ENCODE measurements at regions not wholly inside any gene's neighbourhood (a gene's known extent, or its start where the extent isn't known, plus 50 kb on each side); places are given as distances from the start of the nearest gene placed in this dataset.

- H3K4me1 Mint-ChIP-seq = no peaks in the 10 kb centered on the region
- H3K36me3 Mint-ChIP-seq = no peaks in the 10 kb centered on the region
- peaks cover 3% of the 10 kb centered on the region for H3K27me3 Mint-ChIP-seq
- H3K4me3 Mint-ChIP-seq = no peak overlapping the region
- peaks cover 0 to 1% (median 0%) of the 10 kb centered on the region in 3 donors for H3K9me3 Mint-ChIP-seq
- H3K27ac Mint-ChIP-seq = no peak overlapping the region
These were observed 518.7 kb downstream of the TNS1 start for GRCh38 chr2:217484046-217484445.

- Mint-ChIP-seq H3K4me3 (no peak overlapping the region), H3K9me3 (no peaks in the 10 kb centered on the region), H3K36me3 (no peaks in the 10 kb centered on the region), H3K4me1 (no peaks in the 10 kb centered on the region), H3K27me3 (peaks cover 2% of the 10 kb centered on the region), H3K27ac (no peak overlapping the region)
These were observed 520.6 kb downstream of the TNS1 start for GRCh38 chr2:217482056-217482710.

- H3K36me3 Mint-ChIP-seq = no peaks in the 10 kb centered on the region
- H3K9me3 Mint-ChIP-seq = no peaks in the 10 kb centered on the region
- H3K4me3 Mint-ChIP-seq = no peak overlapping the region
- no peak overlapping the region for H3K27ac Mint-ChIP-seq
- H3K27me3 Mint-ChIP-seq = no peaks in the 10 kb centered on the region
- H3K4me1 Mint-ChIP-seq = no peaks in the 10 kb centered on the region
These were observed 521.2 kb downstream of the TNS1 start for GRCh38 chr2:217481577-217481976.

- no peaks in the 10 kb centered on the region for H3K36me3 Mint-ChIP-seq
- H3K4me3 Mint-ChIP-seq = no peak overlapping the region
- H3K27ac Mint-ChIP-seq = no peak overlapping the region
- H3K9me3 Mint-ChIP-seq = no peaks in the 10 kb centered on the region
- no peaks in the 10 kb centered on the region for H3K27me3 Mint-ChIP-seq
- H3K4me1 Mint-ChIP-seq = no peaks in the 10 kb centered on the region
These were observed 523.2 kb downstream of the TNS1 start for GRCh38 chr2:217479566-217479965.

- no peaks in the 10 kb centered on the region for H3K4me1 Mint-ChIP-seq
- no peaks in the 10 kb centered on the region for H3K27me3 Mint-ChIP-seq
- no peaks in the 10 kb centered on the region for H3K9me3 Mint-ChIP-seq
- H3K4me3 Mint-ChIP-seq = no peak overlapping the region
- no peak overlapping the region for H3K27ac Mint-ChIP-seq
- H3K36me3 Mint-ChIP-seq = peaks cover 1% of the 10 kb centered on the region
These were observed 523.9 kb downstream of the TNS1 start for GRCh38 chr2:217478831-217479455.

- Mint-ChIP-seq H3K9me3 (no peaks in the 10 kb centered on the region), H3K27me3 (no peaks in the 10 kb centered on the region), H3K27ac (no peak overlapping the region), H3K4me3 (no peak overlapping the region), H3K4me1 (no peaks in the 10 kb centered on the region), H3K36me3 (peaks cover 1% of the 10 kb centered on the region)
These were observed 525.2 kb downstream of the TNS1 start for GRCh38 chr2:217477583-217477982.

- H3K4me3 Mint-ChIP-seq = no peak overlapping the region
- no peaks in the 10 kb centered on the region for H3K4me1 Mint-ChIP-seq
- no peak overlapping the region for H3K27ac Mint-ChIP-seq
- H3K9me3 Mint-ChIP-seq = peaks cover 0 to 1% (median 0%) of the 10 kb centered on the region in 3 donors
- H3K27me3 Mint-ChIP-seq = no peaks in the 10 kb centered on the region
- H3K36me3 Mint-ChIP-seq = peaks cover 1% of the 10 kb centered on the region
These were observed 527.0 kb downstream of the TNS1 start for GRCh38 chr2:217475791-217476190.

GRCh38 chr2:217475101-217475500, 527.7 kb downstream of the TNS1 start:
- Mint-ChIP-seq H3K4me1 (no peaks in the 10 kb centered on the region), H3K36me3 (peaks cover 1% of the 10 kb centered on the region), H3K27ac (no peak overlapping the region), H3K9me3 (peaks cover 0 to 1% (median 0%) of the 10 kb centered on the region in 3 donors), H3K27me3 (no peaks in the 10 kb centered on the region), H3K4me3 (no peak overlapping the region)

GRCh38 chr2:217471319-217471718, 531.5 kb downstream of the TNS1 start:
- no peak overlapping the region for H3K27ac Mint-ChIP-seq
- peaks cover 0 to 1% (median 0%) of the 10 kb centered on the region in 3 donors for H3K9me3 Mint-ChIP-seq
- H3K4me3 Mint-ChIP-seq = no peak overlapping the region
- H3K36me3 Mint-ChIP-seq = peaks cover 1% of the 10 kb centered on the region
- H3K4me1 Mint-ChIP-seq = no peaks in the 10 kb centered on the region
- H3K27me3 Mint-ChIP-seq = no peaks in the 10 kb centered on the region

- Mint-ChIP-seq H3K4me3 (no peak overlapping the region), H3K27me3 (peaks cover 3% of the 10 kb centered on the region), H3K36me3 (peaks cover 1% of the 10 kb centered on the region), H3K4me1 (peaks cover 0 to 1% (median 0%) of the 10 kb centered on the region in 3 donors), H3K9me3 (peaks cover 0 to 1% (median 0%) of the 10 kb centered on the region in 3 donors), H3K27ac (no peak overlapping the region)
These were observed 533.5 kb downstream of the TNS1 start for GRCh38 chr2:217469203-217469810.

- Mint-ChIP-seq H3K4me1 (peaks cover 0 to 1% (median 0%) of the 10 kb centered on the region in 3 donors), H3K36me3 (no peaks in the 10 kb centered on the region), H3K27me3 (peaks cover 3% of the 10 kb centered on the region), H3K27ac (no peak overlapping the region), H3K9me3 (peaks cover 0 to 1% (median 0%) of the 10 kb centered on the region in 3 donors), H3K4me3 (no peak overlapping the region)
These were observed 534.6 kb downstream of the TNS1 start for GRCh38 chr2:217468042-217468830.

- Mint-ChIP-seq H3K36me3 (no peaks in the 10 kb centered on the region), H3K27me3 (peaks cover 3% of the 10 kb centered on the region), H3K4me3 (no peak overlapping the region), H3K27ac (no peak overlapping the region), H3K4me1 (peaks cover 0 to 1% (median 0%) of the 10 kb centered on the region in 3 donors), H3K9me3 (peaks cover 0 to 1% (median 0%) of the 10 kb centered on the region in 3 donors)
These were observed 535.5 kb downstream of the TNS1 start for GRCh38 chr2:217467331-217467730.

- H3K9me3 Mint-ChIP-seq = no peaks in the 10 kb centered on the region
- no peak overlapping the region for H3K27ac Mint-ChIP-seq
- peaks cover 3% of the 10 kb centered on the region for H3K27me3 Mint-ChIP-seq
- no peak overlapping the region for H3K4me3 Mint-ChIP-seq
- H3K4me1 Mint-ChIP-seq = peaks cover 0 to 1% (median 0%) of the 10 kb centered on the region in 3 donors
- H3K36me3 Mint-ChIP-seq = no peaks in the 10 kb centered on the region
These were observed 536.0 kb downstream of the TNS1 start for GRCh38 chr2:217466805-217467204.

- Mint-ChIP-seq H3K27ac (no peak overlapping the region), H3K4me3 (no peak overlapping the region), H3K9me3 (no peaks in the 10 kb centered on the region), H3K4me1 (peaks cover 0 to 1% (median 0%) of the 10 kb centered on the region in 3 donors), H3K36me3 (no peaks in the 10 kb centered on the region), H3K27me3 (peaks cover 3% of the 10 kb centered on the region)
These were observed 536.7 kb downstream of the TNS1 start for GRCh38 chr2:217466104-217466503.

- no peak overlapping the region for H3K27ac Mint-ChIP-seq
- no peaks in the 10 kb centered on the region for H3K36me3 Mint-ChIP-seq
- peaks cover 3% of the 10 kb centered on the region for H3K27me3 Mint-ChIP-seq
- peaks cover 0 to 1% (median 0%) of the 10 kb centered on the region in 3 donors for H3K4me1 Mint-ChIP-seq
- H3K9me3 Mint-ChIP-seq = no peaks in the 10 kb centered on the region
- H3K4me3 Mint-ChIP-seq = no peak overlapping the region
These were observed 537.7 kb downstream of the TNS1 start for GRCh38 chr2:217465100-217465499.

Data from IgD-negative memory B cell (primary cell).